ENCODE measurements at regions not wholly inside any gene's neighbourhood (a gene's known extent, or its start where the extent isn't known, plus 50 kb on each side); places are given as distances from the start of the nearest gene placed in this dataset.

GRCh38 chr17:34146440-34147043, 108.5 kb upstream of the CCL2 start:
- peak; percentile 86 for TF ChIP-seq CTCF (IDR thresholded peaks at IDR 0.05; ENCODE audit: low read depth, low read length, missing input control)
- TF ChIP-seq RXRA (IDR thresholded peaks at IDR 0.05): no peak
- TF ChIP-seq EGR1 (IDR thresholded peaks at IDR 0.05; ENCODE audit: low read depth in 2 of 2): no peak
- TF ChIP-seq, protein P1, sequence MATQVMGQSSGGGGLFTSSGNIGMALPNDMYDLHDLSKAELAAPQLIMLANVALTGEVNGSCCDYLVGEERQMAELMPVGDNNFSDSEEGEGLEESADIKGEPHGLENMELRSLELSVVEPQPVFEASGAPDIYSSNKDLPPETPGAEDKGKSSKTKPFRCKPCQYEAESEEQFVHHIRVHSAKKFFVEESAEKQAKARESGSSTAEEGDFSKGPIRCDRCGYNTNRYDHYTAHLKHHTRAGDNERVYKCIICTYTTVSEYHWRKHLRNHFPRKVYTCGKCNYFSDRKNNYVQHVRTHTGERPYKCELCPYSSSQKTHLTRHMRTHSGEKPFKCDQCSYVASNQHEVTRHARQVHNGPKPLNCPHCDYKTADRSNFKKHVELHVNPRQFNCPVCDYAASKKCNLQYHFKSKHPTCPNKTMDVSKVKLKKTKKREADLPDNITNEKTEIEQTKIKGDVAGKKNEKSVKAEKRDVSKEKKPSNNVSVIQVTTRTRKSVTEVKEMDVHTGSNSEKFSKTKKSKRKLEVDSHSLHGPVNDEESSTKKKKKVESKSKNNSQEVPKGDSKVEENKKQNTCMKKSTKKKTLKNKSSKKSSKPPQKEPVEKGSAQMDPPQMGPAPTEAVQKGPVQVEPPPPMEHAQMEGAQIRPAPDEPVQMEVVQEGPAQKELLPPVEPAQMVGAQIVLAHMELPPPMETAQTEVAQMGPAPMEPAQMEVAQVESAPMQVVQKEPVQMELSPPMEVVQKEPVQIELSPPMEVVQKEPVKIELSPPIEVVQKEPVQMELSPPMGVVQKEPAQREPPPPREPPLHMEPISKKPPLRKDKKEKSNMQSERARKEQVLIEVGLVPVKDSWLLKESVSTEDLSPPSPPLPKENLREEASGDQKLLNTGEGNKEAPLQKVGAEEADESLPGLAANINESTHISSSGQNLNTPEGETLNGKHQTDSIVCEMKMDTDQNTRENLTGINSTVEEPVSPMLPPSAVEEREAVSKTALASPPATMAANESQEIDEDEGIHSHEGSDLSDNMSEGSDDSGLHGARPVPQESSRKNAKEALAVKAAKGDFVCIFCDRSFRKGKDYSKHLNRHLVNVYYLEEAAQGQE (IDR thresholded peaks at IDR 0.05): no peak
- TF ChIP-seq TAF1 (conservative IDR thresholded peaks at IDR 0.05): no peak
- TF ChIP-seq RAD21 (IDR thresholded peaks at IDR 0.05): peak; percentile 90 to 95
- TF ChIP-seq JUND (IDR thresholded peaks at IDR 0.05): no peak
- TF ChIP-seq, protein P2, sequence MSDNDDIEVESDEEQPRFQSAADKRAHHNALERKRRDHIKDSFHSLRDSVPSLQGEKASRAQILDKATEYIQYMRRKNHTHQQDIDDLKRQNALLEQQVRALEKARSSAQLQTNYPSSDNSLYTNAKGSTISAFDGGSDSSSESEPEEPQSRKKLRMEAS (IDR thresholded peaks at IDR 0.05): no peak
- no peak for TF ChIP-seq HNF4G (IDR thresholded peaks at IDR 0.05)

Measured in liver (tissue), 3 donors.